GM18505 (cell line): ENCODE measurements at regions not wholly inside any gene's neighbourhood (a gene's known extent, or its start where the extent isn't known, plus 50 kb on each side); places are given as distances from the start of the nearest gene placed in this dataset.

ENCODE experiments used
- ATAC-seq: cut with Tn5 transposase; IDR thresholded peaks from one replicate; pipeline ENCODE4 v1.9.1; 2021; ENCODE audit not compliant: unreplicated experiment
- POLR2A ChIP-seq: IDR thresholded peaks from 4 replicates; pipeline ENCODE4 v1.6.1; 2011; ENCODE audit warnings: borderline replicate concordance; ENCODE audit not compliant: insufficient read depth, insufficient read length; ENCODE audit errors: extremely low read depth

DNA sequence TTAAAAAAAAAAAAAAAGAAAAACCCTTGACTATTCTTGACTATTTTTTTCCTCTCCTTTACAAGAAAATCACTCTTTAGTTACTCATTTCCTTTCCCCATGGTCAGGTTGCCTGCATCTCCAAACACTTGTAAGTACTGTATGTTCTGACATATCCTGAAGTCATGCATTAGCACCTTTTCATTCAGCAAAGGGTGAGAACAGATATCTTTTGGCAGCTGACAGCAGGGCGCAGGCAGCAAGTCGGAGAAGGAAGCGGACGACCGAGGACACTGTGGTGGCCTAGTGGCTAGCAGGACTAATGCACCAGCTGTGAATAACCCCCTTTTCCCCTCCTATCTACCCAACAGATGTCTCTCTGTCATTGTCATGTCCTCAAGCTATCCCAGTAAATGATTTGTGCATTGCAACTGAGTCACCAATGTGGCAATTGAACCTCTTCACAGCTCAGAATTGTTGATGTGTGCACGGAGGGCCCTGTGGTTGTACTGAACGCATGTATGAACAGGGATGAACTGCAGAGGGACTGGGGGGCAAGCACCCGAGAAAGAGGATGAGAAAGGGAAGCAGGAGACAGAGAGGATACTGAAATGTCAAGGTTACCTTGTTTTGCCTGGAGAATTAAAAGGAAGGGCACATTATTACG lies 996.0 kb upstream of the ARRDC3 start:
- ATAC-seq = no peak
- TF ChIP-seq POLR2A = no peak

DNA sequence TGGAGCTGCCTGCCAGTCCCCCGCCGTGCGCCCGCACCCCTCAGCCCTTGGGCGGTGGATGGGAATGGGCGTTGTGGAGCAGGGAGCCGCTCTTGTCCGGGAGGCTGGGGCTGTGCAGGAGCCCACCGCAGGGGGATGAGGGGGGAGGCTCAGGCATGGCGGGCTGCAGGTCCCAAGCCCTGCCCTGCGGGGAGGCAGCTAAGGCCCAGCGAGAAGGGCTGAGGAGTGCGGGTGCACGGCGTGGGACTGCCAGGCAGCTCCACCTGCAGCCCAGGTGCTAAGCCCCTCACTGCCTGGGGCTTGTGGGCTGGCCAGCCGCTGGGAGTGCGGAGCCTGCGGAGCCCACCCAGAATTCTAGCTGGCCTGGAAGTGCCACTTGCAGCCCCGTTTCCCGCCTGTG lies 991.7 kb upstream of the ARRDC3 start:
- ATAC-seq = no peak
- TF ChIP-seq POLR2A = no peak

DNA sequence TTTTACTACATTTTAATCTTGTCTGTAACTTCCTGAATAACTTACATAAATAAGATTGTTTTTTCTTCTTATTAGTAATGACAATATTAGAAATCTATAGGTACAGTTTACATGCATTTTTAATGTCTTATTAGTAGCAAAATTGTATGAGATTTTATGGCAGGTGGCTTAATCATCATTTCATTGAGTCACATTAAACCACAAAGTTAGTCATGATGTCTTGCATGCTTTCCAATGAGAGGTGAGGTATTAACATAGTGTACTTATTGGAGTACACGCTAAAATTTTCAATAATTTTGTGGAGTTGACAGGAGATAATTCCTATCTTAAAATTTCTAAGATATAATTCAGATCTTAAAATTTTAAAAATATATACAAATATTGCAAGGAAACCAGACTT lies 989.6 kb upstream of the ARRDC3 start:
- no peak for TF ChIP-seq POLR2A

DNA sequence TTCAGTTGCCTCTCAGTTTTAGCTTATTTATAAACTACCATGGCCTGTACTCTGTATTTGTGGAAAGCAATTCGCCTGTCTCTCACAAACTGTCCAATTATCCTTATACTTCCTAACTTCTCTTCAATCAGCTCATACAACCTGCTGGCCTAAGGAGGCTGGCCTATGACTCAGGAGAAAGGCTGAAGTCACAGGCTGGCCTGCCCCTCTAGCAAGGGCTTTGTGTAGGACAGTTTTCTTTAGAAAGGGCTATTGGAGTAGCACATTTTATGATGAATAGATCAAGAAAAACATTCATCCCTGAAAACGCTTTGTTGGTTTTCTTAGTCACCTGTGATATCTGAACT lies 988.7 kb upstream of the ARRDC3 start:
- ATAC-seq = no peak
- no peak for TF ChIP-seq POLR2A

More for the DNA sequence above, 989.6 kb upstream of the ARRDC3 start:
- ATAC-seq = no peak

DNA sequence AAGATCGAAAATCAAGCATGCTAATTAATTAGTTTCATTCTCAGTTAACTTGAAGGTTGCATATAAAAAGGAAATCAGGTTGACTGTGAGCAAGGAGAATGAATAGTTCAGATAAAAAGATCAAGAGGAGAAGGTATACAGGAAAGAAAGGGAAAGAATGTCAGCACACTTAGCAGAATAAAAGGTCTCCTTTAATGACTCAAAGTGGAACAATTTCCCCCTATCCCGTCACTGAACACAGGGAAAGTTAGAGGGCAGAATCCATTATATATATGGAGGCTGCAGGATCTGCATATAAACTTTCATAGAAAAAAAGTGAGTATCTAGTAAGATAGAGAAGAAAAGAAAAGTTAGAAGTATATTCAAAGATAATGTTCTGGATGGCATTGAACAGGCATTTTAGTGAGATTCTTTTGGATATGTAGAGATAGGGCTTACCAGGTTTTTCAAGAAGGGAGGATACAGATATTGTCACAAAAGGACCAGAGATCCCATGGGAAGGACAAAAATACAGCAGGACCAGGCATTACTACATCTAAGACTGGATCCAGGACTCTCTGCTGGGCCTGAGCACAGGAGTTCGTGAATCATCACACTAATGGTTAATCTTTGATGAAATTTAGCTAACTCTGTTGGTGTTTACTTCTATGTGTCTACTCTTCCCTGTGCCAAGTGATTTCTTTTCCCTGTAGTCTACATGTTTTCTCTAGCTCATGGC lies 988.2 kb upstream of the ARRDC3 start:
- ATAC-seq = no peak
- TF ChIP-seq POLR2A = no peak

DNA sequence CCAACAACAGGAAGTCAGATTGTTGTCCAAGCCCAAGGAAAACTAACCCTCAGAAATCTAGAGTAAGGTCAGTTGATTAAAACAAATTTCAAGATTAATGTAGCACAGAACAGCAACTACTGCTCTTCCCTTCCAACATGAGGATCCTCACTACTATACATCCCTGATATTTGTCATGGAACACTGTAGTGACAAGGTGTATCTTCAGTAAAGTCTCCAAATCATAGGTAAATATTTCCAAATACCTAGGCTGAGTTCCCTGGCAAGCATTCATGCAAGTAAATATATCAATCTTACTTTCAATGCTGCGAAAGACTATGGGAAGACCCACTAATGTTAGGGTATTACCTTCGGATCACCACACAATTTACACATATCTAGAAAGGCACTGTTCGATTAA lies 986.9 kb upstream of the ARRDC3 start:
- ATAC-seq = no peak
- no peak for TF ChIP-seq POLR2A

DNA sequence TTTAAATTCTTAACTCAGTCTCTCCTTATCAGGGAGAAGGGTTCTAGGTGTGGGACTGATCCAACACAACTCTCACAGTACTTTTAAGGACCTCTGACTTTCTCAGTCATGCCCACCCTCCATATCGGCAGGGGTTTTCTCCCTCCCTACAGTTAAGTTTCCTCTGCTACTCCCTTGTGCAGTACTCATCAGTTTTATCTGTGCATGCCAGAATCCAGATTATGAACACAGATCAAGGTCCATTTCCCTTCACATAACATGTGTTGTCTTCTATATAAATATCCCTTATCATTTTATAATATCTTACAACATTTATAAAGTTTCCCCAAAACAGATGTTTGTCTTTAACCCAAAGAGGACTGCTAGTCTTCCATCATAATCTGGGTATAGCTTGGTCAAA lies 986.5 kb upstream of the ARRDC3 start:
- no peak for ATAC-seq
- TF ChIP-seq POLR2A = no peak

DNA sequence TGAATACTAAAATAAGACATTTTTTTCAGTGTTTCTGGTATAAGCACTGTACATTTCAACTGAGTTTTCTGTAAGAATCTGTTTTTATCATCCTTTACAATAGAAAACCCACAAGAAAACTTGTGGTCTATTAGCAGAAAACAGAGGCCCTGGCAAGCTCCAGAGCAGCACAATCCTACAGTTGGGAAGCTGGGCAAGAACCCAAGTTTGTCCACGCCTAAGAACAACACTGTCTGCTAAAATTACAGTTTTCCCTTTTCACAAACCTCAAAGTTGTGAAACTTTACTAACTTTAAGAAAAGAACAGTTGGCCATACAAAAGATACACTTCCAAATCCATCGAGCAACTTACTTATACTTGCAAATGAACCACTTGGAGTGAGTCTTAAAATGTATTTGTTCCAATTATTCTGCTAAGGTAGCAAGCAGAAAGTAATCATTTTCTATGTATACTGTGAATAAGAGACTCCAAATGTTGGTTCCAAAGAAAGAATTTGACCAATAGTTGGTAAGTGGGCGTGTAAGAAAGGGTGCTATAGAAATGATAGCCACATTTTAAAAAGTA lies 982.0 kb upstream of the ARRDC3 start:
- no peak for TF ChIP-seq POLR2A
- ATAC-seq = no peak

DNA sequence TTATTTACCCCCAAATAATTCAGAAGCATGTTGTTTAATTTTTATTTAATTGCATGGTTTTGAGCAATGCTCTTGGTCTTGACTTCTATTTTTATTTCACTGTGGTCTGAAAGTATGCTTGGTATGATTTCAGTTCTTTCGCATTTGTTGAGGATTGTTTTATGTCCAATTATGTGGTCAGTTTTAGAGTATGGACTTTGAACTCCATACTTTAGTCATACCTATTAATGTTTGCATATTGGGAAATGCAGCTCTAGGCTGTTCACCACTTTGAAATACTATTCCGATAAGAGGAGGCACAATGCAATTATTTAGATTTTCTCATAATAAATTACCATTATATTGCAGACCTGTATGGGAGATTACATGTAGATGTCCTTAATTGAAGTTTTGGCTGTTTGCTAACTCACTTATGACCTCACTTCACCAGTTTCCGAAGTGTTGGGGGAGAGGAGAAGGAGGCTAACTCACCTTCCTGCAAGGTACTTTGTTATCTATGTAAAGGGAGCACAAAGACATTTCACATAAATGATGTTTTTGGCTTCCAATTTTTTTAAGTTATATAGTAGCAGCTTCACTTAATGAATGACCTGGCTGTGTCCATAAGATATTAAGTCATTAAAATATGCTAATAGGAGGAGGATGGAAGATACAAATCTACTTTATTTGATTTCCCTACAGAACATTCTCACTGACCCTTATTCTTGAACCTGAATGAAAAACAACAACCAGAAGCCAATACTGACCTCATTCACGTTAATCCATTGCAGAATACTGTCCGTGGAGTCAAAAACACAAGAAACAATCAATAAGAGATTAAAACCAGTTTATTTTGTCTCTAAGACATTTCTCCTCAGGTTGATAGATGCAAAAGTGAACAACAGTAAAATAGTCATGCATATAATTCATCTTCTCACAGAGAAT lies 970.3 kb upstream of the ARRDC3 start:
- no peak for TF ChIP-seq POLR2A
- ATAC-seq = no peak

DNA sequence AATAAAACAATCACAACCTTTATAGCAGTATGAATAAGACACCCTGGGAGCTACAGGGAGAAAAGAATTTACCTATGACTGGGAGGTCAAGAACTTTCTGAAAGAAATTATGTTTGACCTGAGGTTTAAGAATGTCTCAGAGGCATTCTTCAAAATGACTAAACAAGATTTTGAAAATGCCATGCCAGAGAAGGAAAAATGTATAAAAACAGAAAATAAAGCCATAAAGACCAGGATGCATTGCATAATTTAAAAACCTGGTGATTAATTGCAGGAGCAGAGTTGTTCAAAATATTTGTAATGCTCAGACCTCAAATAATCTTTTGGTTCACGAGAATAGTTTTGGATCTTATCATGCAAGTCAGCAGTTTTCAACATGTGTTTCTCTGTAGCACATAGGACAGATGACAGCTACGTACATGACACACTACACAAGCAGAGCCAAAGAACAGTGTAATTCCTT lies 954.7 kb upstream of the ARRDC3 start:
- no peak for ATAC-seq
- no peak for TF ChIP-seq POLR2A

DNA sequence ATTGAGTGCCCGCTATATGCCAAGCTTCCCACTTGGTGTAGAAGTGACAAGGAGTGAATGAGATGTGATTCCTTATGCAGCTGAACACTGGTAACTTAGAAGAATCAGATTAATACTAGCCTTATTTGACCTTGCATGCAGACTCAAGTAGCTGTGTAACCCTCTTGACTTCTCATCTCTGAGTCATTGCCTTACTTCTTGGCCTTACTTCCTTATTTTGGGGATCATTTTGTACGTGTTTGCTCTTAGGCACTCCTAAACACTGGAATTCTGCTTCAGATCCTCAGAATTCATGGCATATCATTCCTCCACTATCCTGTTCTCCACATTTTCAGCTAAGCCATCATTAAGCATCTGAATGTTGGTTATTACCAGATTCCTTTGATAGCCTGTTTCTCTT lies 948.9 kb upstream of the ARRDC3 start:
- no peak for ATAC-seq

DNA sequence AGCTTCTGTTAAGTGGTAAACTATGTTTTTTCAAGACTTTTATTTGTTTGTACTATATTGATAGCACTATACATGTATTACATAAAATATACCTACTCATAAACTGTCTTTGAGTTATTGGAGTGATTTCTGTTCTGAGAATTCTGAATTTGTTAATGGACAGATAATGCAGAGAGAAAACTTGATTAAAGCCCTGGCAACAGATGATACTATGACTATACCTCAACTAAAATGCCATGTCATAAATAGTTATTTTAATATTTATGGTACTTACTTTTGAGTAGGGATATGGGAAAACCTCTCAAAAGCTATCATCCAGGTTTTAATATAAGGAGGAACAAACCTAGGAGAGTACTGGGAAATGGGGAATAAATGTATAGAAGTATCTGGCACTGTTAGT lies 947.2 kb upstream of the ARRDC3 start:
- no peak for ATAC-seq
- TF ChIP-seq POLR2A = no peak

More for the DNA sequence above, 948.9 kb upstream of the ARRDC3 start:
- TF ChIP-seq POLR2A = no peak

DNA sequence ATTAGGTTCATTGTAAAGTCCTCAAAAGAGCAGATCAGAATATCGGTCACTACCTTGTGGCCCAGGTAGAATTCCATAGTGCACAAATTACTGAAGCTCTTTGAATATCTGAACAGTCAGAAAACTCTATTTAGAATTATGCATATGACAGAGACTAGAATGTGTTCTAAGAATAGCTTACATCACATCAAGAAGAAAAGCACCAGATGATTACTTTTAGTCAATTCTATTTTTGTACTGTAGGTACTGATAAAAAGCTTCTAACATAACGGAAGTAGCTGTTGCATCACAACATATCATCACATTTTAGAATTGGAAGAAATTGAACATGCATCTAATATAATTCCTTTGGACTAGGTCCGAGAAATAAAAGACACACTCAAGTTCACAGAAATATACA lies 946.6 kb upstream of the ARRDC3 start:
- TF ChIP-seq POLR2A = no peak
- no peak for ATAC-seq

DNA sequence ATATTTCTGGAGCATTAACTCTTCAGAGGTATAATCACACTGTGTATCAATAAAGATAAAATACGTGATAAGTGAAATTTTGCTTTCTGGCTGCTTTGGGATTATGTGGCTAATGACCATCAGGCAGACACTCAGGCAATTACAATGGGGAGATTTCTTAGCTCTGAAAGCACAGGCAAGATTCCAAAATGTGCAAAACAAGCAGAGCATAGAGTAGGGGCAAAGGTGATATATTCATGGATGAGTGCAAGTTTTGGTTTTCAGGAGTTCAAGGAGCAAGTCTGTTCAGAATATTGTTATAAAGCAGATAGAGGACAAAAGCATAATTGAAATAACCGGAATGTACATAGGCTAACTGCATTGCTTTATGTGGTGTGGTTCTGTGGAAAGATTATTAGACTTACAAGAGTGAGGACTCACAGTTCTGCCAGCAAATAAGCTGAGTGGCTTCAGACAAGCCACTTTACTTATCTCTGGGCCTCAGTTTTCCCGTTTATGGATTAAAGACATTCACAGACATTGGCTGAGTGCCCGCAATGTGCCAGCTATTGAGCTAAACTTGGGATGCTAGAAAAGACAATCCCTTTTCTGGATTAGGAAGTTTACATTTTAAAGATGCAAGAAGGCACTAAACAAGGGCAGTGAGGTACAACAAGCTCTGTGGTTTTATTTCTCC lies 945.6 kb upstream of the ARRDC3 start:
- TF ChIP-seq POLR2A = no peak
- ATAC-seq = no peak

DNA sequence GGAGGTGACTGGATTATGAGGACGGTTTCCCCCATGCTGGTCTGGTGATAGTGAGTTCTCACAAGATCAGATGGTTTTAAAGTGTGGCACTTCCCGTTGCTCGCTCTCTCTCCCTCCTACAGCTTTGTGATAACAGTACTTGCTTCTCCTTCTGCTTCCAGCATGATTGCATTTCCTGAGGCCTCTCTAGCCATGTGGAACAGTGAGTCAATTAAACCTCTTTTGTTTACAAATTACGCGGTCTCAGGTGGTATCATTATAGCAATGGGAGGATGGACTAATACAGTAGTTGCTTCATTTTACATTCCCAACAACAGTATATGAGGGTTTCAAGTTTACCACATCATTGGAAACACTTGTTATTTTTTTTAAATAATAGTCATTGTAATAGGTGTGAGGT lies 937.3 kb upstream of the ARRDC3 start:
- ATAC-seq = no peak
- no peak for TF ChIP-seq POLR2A
